ENCODE measurements at regions not wholly inside any gene's neighbourhood (a gene's known extent, or its start where the extent isn't known, plus 50 kb on each side); places are given as distances from the start of the nearest gene placed in this dataset.

GRCh38 chr20:54340667-54341081 is 132.8 kb downstream of the PFDN4 start:
- no peak overlapping the region for H3K4me3 ChIP-seq (ENCODE audit: low read length in 2 of 2)
- H3K27me3 ChIP-seq (ENCODE audit: control insufficient read depth in 2 of 2, insufficient read depth in 1 of 2, low read length in 1 of 2): no peaks in the 10 kb centered on the region
- no peak for DNase-seq (ENCODE audit: low read depth in 6 of 9, low spot score in 9 of 9)
- H3K4me1 ChIP-seq (ENCODE audit: control insufficient read depth in 2 of 2, insufficient read depth in 2 of 2, low read length in 2 of 2): no peaks in the 10 kb centered on the region
- no peak overlapping the region for H3K27ac ChIP-seq (ENCODE audit: low read depth in 1 of 2, low read length in 1 of 2)
- H3K36me3 ChIP-seq (ENCODE audit: control insufficient read depth in 2 of 2, insufficient read depth in 2 of 2, low read length in 1 of 2): no peaks in the 10 kb centered on the region
- WGBS: 49% methylated on average over 4 of the region's 4 CpGs
- H3K9me3 ChIP-seq (ENCODE audit: control insufficient read depth in 2 of 2, insufficient read depth in 1 of 2, low read length in 1 of 2): no peaks in the 10 kb centered on the region

DNA sequence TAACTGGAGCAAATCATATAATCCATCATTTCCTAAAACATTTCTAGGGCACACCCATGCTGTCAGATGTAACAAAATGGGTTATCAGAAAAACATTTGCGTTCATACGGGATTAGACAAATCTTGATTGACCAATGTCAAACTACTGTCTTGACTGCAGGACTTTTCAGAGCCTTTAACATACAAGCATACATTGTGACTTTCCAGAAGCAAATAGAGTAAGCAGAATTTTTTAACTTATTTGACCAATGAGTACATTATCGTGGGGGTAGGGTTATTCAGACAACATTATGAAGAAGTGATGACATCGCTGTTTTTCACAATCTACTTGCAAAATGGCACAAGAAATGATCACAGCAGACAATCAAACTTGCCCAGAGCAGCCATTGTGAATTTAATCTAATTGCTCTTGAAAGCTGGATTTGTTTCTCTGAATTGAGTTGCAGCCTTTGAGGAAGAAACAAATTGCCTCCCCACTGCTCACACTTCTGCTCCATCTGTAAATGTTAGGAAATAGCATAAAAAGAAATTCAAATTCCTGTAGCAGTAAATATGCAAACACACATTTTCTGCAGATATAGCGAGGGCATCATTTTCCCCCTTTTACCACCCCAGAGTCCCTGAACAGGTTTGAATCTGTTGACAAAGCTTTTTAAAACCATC is 133.0 kb upstream of the DOK5 start:
- Histone ChIP-seq H3K4me1 (ENCODE audit: control insufficient read depth in 2 of 2, insufficient read depth in 2 of 2, low read length in 2 of 2) (no peaks in the 10 kb centered on the region), H3K27me3 (ENCODE audit: control insufficient read depth in 2 of 2, insufficient read depth in 1 of 2, low read length in 1 of 2) (no peaks in the 10 kb centered on the region), H3K9me3 (ENCODE audit: control insufficient read depth in 2 of 2, insufficient read depth in 1 of 2, low read length in 1 of 2) (no peaks in the 10 kb centered on the region), H3K27ac (ENCODE audit: low read depth in 1 of 2, low read length in 1 of 2) (no peak overlapping the region), H3K4me3 (ENCODE audit: low read length in 2 of 2) (no peak overlapping the region), H3K36me3 (ENCODE audit: control insufficient read depth in 2 of 2, insufficient read depth in 2 of 2, low read length in 1 of 2) (no peaks in the 10 kb centered on the region)
- no peak for DNase-seq (ENCODE audit: low read depth in 6 of 9, low spot score in 9 of 9)
- WGBS: 97% methylated on average over 5 of the region's 5 CpGs

GRCh38 chr20:54343099-54343498 is 132.3 kb upstream of the DOK5 start:
- 79% methylated on average over 4 of the region's 4 CpGs for WGBS
- DNase-seq (ENCODE audit: low read depth in 6 of 9, low spot score in 9 of 9): no peak
- Histone ChIP-seq H3K27me3 (ENCODE audit: control insufficient read depth in 2 of 2, insufficient read depth in 1 of 2, low read length in 1 of 2) (no peaks in the 10 kb centered on the region), H3K36me3 (ENCODE audit: control insufficient read depth in 2 of 2, insufficient read depth in 2 of 2, low read length in 1 of 2) (no peaks in the 10 kb centered on the region), H3K4me3 (ENCODE audit: low read length in 2 of 2) (no peak overlapping the region), H3K27ac (ENCODE audit: low read depth in 1 of 2, low read length in 1 of 2) (no peak overlapping the region), H3K9me3 (ENCODE audit: control insufficient read depth in 2 of 2, insufficient read depth in 1 of 2, low read length in 1 of 2) (no peaks in the 10 kb centered on the region), H3K4me1 (ENCODE audit: control insufficient read depth in 2 of 2, insufficient read depth in 2 of 2, low read length in 2 of 2) (no peaks in the 10 kb centered on the region)

GRCh38 chr20:54343634-54344033 is 131.8 kb upstream of the DOK5 start:
- Histone ChIP-seq H3K4me1 (ENCODE audit: control insufficient read depth in 2 of 2, insufficient read depth in 2 of 2, low read length in 2 of 2) (no peaks in the 10 kb centered on the region), H3K4me3 (ENCODE audit: low read length in 2 of 2) (no peak overlapping the region), H3K36me3 (ENCODE audit: control insufficient read depth in 2 of 2, insufficient read depth in 2 of 2, low read length in 1 of 2) (no peaks in the 10 kb centered on the region), H3K9me3 (ENCODE audit: control insufficient read depth in 2 of 2, insufficient read depth in 1 of 2, low read length in 1 of 2) (no peaks in the 10 kb centered on the region), H3K27ac (ENCODE audit: low read depth in 1 of 2, low read length in 1 of 2) (no peak overlapping the region), H3K27me3 (ENCODE audit: control insufficient read depth in 2 of 2, insufficient read depth in 1 of 2, low read length in 1 of 2) (no peaks in the 10 kb centered on the region)
- WGBS: 100% methylated on average over 1 of the region's 1 CpG
- DNase-seq (ENCODE audit: low read depth in 6 of 9, low spot score in 9 of 9): no peak

DNA sequence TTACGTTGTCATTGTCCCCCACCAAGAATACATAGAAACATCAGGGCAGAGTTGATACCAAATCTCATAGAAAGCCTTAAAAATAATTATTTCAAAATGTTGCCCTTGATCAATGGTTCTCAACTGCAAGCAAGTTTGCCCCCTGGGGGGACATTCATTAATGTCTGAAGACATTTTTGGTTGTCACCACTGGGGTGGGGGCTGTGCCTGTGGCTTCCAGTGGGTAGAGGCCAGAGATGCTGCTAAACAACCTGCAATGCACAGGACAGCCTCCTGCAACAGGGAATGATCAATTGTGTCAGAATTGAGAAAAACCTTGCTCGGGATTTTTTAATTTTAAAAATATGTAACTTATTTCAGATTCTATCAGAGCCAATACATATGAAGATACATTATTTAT is 130.6 kb upstream of the DOK5 start:
- 68% methylated on average over 2 of the region's 2 CpGs for WGBS
- Histone ChIP-seq H3K4me1 (ENCODE audit: control insufficient read depth in 2 of 2, insufficient read depth in 2 of 2, low read length in 2 of 2) (no peaks in the 10 kb centered on the region), H3K4me3 (ENCODE audit: low read length in 2 of 2) (no peak overlapping the region), H3K27me3 (ENCODE audit: control insufficient read depth in 2 of 2, insufficient read depth in 1 of 2, low read length in 1 of 2) (no peaks in the 10 kb centered on the region), H3K27ac (ENCODE audit: low read depth in 1 of 2, low read length in 1 of 2) (no peak overlapping the region), H3K36me3 (ENCODE audit: control insufficient read depth in 2 of 2, insufficient read depth in 2 of 2, low read length in 1 of 2) (no peaks in the 10 kb centered on the region), H3K9me3 (ENCODE audit: control insufficient read depth in 2 of 2, insufficient read depth in 1 of 2, low read length in 1 of 2) (no peaks in the 10 kb centered on the region)
- no peak for DNase-seq (ENCODE audit: low read depth in 6 of 9, low spot score in 9 of 9)

- no peaks in the 10 kb centered on the region for H3K4me1 ChIP-seq (ENCODE audit: control insufficient read depth in 2 of 2, insufficient read depth in 2 of 2, low read length in 2 of 2)
- no peak overlapping the region for H3K4me3 ChIP-seq (ENCODE audit: low read length in 2 of 2)
- DNase-seq (ENCODE audit: low read depth in 6 of 9, low spot score in 9 of 9): no peak
- H3K9me3 ChIP-seq (ENCODE audit: control insufficient read depth in 2 of 2, insufficient read depth in 1 of 2, low read length in 1 of 2): no peaks in the 10 kb centered on the region
- no peaks in the 10 kb centered on the region for H3K36me3 ChIP-seq (ENCODE audit: control insufficient read depth in 2 of 2, insufficient read depth in 2 of 2, low read length in 1 of 2)
- H3K27me3 ChIP-seq (ENCODE audit: control insufficient read depth in 2 of 2, insufficient read depth in 1 of 2, low read length in 1 of 2): no peaks in the 10 kb centered on the region
- H3K27ac ChIP-seq (ENCODE audit: low read depth in 1 of 2, low read length in 1 of 2): no peak overlapping the region
- 76% methylated on average over 4 of the region's 4 CpGs for WGBS
These were observed 130.1 kb upstream of the DOK5 start for GRCh38 chr20:54345301-54345724.

- no peak overlapping the region for H3K4me3 ChIP-seq (ENCODE audit: low read length in 2 of 2)
- H3K9me3 ChIP-seq (ENCODE audit: control insufficient read depth in 2 of 2, insufficient read depth in 1 of 2, low read length in 1 of 2): no peaks in the 10 kb centered on the region
- no peaks in the 10 kb centered on the region for H3K27me3 ChIP-seq (ENCODE audit: control insufficient read depth in 2 of 2, insufficient read depth in 1 of 2, low read length in 1 of 2)
- DNase-seq (ENCODE audit: low read depth in 6 of 9, low spot score in 9 of 9): no peak
- no peaks in the 10 kb centered on the region for H3K36me3 ChIP-seq (ENCODE audit: control insufficient read depth in 2 of 2, insufficient read depth in 2 of 2, low read length in 1 of 2)
- no peak overlapping the region for H3K27ac ChIP-seq (ENCODE audit: low read depth in 1 of 2, low read length in 1 of 2)
- WGBS: 84% methylated on average over 2 of the region's 2 CpGs
- no peaks in the 10 kb centered on the region for H3K4me1 ChIP-seq (ENCODE audit: control insufficient read depth in 2 of 2, insufficient read depth in 2 of 2, low read length in 2 of 2)
These were observed 129.6 kb upstream of the DOK5 start for GRCh38 chr20:54345821-54346220.

DNA sequence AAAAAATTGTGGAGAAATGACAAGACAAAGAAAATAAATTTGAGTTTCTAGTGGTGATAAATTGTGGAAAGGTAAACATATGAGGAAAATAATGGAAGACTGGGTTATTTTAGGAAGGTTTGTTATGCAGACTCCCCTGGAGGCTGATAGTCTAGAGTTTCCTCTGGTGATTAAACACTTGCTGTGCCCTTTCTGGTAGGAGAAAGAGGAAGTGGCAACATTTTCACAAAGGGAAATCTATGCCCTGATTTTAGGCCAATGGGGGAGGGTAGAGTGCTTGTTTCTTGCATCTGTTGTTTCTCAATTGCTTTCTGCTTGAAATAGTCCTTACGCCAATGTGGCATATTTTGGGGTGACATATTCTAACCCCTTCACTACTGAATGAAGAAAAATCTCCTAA is 129.1 kb upstream of the DOK5 start:
- no peaks in the 10 kb centered on the region for H3K9me3 ChIP-seq (ENCODE audit: control insufficient read depth in 2 of 2, insufficient read depth in 1 of 2, low read length in 1 of 2)
- WGBS: 96% methylated on average over 1 of the region's 1 CpG
- no peaks in the 10 kb centered on the region for H3K27me3 ChIP-seq (ENCODE audit: control insufficient read depth in 2 of 2, insufficient read depth in 1 of 2, low read length in 1 of 2)
- no peaks in the 10 kb centered on the region for H3K4me1 ChIP-seq (ENCODE audit: control insufficient read depth in 2 of 2, insufficient read depth in 2 of 2, low read length in 2 of 2)
- H3K27ac ChIP-seq (ENCODE audit: low read depth in 1 of 2, low read length in 1 of 2): no peak overlapping the region
- H3K36me3 ChIP-seq (ENCODE audit: control insufficient read depth in 2 of 2, insufficient read depth in 2 of 2, low read length in 1 of 2): no peaks in the 10 kb centered on the region
- DNase-seq (ENCODE audit: low read depth in 6 of 9, low spot score in 9 of 9): no peak
- H3K4me3 ChIP-seq (ENCODE audit: low read length in 2 of 2): no peak overlapping the region

DNA sequence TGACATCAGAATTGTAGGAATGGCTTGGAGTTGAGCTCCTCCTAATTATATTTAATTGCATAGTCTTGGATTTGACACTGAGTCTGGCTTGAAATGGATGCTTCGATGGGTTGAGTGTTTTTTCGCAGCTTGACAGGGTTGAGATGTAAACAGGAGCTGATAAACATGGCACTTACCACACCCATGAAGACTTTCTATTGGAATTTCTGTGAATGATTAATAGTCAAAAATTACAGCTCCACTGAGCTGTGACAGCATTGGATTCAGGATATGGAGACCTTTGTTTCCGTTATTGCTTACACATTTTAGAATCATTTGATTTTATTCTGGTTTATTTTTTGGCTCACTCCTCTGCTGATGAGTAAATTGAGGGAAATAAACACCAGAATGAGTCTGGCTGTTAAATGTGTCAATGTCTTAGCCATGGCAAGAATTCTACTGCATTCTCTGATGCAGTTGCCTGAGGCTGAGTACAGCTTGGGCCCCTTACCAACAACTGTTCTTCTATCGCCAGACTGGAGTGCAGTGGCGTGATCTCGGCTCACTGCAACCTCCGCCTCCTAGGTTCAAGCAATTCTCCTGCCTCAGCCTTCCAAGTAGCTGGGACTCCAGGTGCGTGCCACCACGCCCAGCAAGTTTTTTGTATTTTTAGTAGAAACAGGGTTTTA is 128.1 kb upstream of the DOK5 start:
- no peaks in the 10 kb centered on the region for H3K4me1 ChIP-seq (ENCODE audit: control insufficient read depth in 2 of 2, insufficient read depth in 2 of 2, low read length in 2 of 2)
- 87% methylated on average over 9 of the region's 9 CpGs for WGBS
- H3K27ac ChIP-seq (ENCODE audit: low read depth in 1 of 2, low read length in 1 of 2): no peak overlapping the region
- DNase-seq (ENCODE audit: low read depth in 6 of 9, low spot score in 9 of 9): no peak
- H3K9me3 ChIP-seq (ENCODE audit: control insufficient read depth in 2 of 2, insufficient read depth in 1 of 2, low read length in 1 of 2): no peaks in the 10 kb centered on the region
- no peaks in the 10 kb centered on the region for H3K27me3 ChIP-seq (ENCODE audit: control insufficient read depth in 2 of 2, insufficient read depth in 1 of 2, low read length in 1 of 2)
- no peaks in the 10 kb centered on the region for H3K36me3 ChIP-seq (ENCODE audit: control insufficient read depth in 2 of 2, insufficient read depth in 2 of 2, low read length in 1 of 2)
- H3K4me3 ChIP-seq (ENCODE audit: low read length in 2 of 2): no peak overlapping the region
